ENCODE measurements at regions not wholly inside any gene's neighbourhood (a gene's known extent, or its start where the extent isn't known, plus 50 kb on each side); places are given as distances from the start of the nearest gene placed in this dataset.

DNA sequence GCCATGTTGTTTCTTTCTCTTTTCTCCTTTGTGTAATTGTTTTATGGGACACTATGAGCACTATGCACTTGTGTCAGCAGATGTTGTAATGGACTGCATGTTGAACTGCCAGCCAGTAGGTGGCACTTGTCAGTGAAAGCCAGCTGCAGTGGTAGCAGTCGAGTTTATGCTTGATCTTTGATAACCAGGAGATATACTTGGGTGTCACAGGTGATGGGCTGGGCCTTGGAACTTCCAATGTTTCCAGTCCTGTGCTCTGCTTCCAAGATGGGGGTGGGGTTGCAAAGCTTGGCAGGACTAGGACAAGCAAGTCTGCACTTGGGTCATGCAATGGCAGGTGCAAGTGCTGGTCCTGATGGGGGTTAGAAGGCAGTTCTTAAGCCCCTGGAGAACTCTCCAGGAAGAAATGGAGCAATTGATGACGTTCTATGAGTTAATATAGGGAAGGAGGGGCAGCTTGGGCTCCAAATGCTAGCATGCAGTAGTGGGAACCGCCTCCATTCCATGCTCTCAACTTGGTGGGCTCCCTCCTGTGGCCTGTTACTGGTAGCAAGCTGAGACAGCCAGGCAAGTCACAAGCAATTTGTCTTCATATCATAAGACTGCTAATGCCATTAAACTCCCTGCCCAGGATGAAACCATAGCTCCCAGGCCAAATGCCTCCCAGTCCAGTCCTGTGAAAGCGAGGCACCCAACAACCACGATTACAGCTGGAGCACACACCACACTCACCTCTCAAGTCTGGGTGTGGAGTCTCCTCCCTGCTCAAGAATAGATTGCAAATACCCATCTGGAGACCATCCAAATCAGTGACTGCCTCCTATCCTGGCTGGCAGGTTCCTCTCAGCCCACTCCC is 287.2 kb downstream of the CGGBP1 start:
- TF ChIP-seq, protein P1, sequence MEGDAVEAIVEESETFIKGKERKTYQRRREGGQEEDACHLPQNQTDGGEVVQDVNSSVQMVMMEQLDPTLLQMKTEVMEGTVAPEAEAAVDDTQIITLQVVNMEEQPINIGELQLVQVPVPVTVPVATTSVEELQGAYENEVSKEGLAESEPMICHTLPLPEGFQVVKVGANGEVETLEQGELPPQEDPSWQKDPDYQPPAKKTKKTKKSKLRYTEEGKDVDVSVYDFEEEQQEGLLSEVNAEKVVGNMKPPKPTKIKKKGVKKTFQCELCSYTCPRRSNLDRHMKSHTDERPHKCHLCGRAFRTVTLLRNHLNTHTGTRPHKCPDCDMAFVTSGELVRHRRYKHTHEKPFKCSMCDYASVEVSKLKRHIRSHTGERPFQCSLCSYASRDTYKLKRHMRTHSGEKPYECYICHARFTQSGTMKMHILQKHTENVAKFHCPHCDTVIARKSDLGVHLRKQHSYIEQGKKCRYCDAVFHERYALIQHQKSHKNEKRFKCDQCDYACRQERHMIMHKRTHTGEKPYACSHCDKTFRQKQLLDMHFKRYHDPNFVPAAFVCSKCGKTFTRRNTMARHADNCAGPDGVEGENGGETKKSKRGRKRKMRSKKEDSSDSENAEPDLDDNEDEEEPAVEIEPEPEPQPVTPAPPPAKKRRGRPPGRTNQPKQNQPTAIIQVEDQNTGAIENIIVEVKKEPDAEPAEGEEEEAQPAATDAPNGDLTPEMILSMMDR (IDR thresholded peaks at IDR 0.05; ENCODE audit: borderline replicate concordance, insufficient read depth, low read depth, low read length): peak; percentile 77; the same call in 1 of the 2 replicates
- H3K4me3 ChIP-seq (ENCODE audit: low read depth, low read length): no peak overlapping the region

DNA sequence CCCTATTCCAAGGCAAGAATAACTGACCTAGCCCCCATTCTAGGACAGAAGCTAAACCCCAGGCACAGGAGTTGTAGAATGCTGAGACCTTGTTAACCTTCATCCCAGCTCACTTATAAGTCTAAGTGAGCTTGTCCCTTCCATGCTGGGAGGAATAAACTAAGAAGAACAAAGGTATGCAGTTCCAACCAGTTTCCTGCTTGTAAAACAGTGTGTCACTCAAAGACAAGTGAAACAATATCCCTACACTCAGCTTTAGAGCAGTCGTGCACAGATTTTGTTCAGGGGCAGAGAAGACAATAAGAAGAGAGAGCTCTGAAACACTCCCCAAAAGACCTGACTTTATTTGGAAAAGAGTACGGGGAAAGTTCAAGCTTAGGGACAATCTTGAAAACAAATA is 292.1 kb downstream of the CGGBP1 start:
- H3K4me3 ChIP-seq (ENCODE audit: low read depth, low read length): no peak overlapping the region
- TF ChIP-seq, protein P1 (IDR thresholded peaks at IDR 0.05; ENCODE audit: borderline replicate concordance, insufficient read depth, low read depth, low read length): no peak

DNA sequence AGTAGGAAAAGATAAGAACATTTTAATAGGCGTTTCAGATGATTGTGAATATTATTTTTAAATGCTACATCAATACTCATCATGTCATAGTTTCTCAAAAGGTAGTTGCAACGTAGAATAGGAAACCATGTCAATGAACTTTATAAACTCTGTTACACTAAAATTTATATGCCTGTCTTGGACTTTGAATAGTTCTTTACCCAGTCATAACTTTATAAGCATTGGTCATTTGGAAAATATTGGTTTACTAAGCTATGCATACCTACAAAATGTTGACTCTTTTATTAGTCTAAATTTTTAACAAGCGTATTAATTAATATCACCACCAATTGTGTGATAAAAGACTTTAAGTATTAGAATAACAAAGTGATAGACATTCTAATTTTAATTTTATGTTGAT is 293.5 kb downstream of the CGGBP1 start:
- no peak overlapping the region for H3K4me3 ChIP-seq (ENCODE audit: low read depth, low read length)
- TF ChIP-seq, protein P1 (IDR thresholded peaks at IDR 0.05; ENCODE audit: borderline replicate concordance, insufficient read depth, low read depth, low read length): no peak

DNA sequence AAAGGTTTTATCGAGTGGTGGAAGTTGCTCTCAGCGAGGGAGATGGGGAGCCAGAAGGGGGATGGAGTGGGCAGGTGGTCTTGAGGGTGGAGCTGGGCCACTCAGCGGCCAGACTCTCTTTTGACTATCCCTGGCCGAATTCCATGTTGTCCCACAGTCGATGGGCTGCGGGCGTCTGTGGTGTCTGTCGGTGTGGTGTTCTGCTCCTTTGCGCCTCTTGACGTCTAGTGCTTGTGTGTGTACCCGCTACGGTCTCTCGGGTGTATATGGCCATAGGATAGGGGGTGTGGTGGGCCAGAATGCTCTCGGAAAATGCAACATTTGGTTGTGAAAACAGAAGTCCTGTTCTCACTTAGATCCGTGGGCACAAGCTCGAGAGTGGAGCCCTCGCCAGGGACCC is 297.0 kb downstream of the CGGBP1 start:
- TF ChIP-seq, protein P1 (IDR thresholded peaks at IDR 0.05; ENCODE audit: borderline replicate concordance, insufficient read depth, low read depth, low read length): no peak
- H3K4me3 ChIP-seq (ENCODE audit: low read depth, low read length): no peak overlapping the region

DNA sequence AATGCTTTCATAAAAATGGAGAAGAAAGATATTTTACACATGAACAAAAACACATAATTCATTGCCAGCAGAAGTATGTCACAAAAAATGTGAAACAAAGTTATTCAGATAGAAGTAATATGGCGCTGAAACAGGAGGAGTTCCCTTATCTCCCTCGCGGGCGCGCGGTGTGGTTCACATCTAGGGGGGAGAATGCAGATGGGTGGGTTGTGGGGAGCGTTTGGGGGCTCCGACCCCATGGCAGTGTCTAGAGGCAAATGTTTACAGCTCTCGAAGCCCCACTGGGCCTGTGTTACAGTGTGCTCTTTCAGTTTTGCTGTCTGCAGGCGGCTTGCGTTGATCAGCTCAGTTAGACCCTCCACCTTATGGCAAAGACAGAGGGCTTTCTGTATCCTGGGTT is 297.5 kb downstream of the CGGBP1 start:
- TF ChIP-seq, protein P1 (IDR thresholded peaks at IDR 0.05; ENCODE audit: borderline replicate concordance, insufficient read depth, low read depth, low read length): no peak
- no peak overlapping the region for H3K4me3 ChIP-seq (ENCODE audit: low read depth, low read length)

DNA sequence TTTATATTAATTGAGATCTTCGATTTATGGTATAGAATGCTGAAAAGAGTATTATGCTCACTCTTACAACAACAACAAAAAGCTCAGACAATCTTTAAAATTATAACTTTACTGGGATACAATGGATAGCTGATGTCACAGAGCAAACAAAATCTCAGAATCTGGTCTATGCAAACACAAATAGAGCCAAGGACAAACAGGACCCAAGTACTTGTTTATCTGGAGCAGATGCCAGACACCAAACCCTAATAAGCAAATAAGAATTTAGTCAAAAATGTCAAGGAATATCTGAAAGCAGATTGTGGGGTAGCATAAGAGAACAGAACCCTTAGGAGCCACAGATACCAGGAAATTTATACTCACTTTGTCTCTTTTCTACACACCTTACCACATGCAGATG is 302.2 kb downstream of the CGGBP1 start:
- H3K4me3 ChIP-seq (ENCODE audit: low read depth, low read length): no peak overlapping the region
- TF ChIP-seq, protein P1 (IDR thresholded peaks at IDR 0.05; ENCODE audit: borderline replicate concordance, insufficient read depth, low read depth, low read length): no peak

DNA sequence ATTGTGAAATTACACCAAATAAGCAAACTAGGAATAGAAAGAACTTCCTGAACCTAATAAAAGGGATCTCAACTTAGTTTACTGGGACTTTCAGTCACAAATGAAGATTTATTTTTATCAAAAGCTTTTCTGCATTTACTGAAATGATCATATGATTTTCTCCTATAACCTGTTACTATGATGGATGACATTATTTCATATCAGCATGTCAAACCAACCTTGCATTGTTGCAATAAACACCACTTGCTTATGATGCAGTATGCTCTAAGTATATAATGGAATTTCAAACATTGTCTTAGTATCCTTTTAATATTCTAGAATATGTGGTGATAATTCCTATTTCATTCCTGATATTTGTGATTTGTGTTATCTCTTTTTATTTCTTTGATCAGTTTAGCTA is 303.0 kb downstream of the CGGBP1 start:
- H3K4me3 ChIP-seq (ENCODE audit: low read depth, low read length): no peak overlapping the region
- TF ChIP-seq, protein P1 (IDR thresholded peaks at IDR 0.05; ENCODE audit: borderline replicate concordance, insufficient read depth, low read depth, low read length): no peak

Measured in GM12875 (cell line).